GM18505 (cell line): ENCODE measurements at regions not wholly inside any gene's neighbourhood (a gene's known extent, or its start where the extent isn't known, plus 50 kb on each side); places are given as distances from the start of the nearest gene placed in this dataset.

Source experiments
- ATAC-seq: cut with Tn5 transposase; IDR thresholded peaks from one replicate; pipeline ENCODE4 v1.9.1; 2021; ENCODE audit not compliant: unreplicated experiment
- POLR2A ChIP-seq: IDR thresholded peaks from 4 replicates; pipeline ENCODE4 v1.6.1; 2011; ENCODE audit warnings: borderline replicate concordance; ENCODE audit not compliant: insufficient read depth, insufficient read length; ENCODE audit errors: extremely low read depth

DNA sequence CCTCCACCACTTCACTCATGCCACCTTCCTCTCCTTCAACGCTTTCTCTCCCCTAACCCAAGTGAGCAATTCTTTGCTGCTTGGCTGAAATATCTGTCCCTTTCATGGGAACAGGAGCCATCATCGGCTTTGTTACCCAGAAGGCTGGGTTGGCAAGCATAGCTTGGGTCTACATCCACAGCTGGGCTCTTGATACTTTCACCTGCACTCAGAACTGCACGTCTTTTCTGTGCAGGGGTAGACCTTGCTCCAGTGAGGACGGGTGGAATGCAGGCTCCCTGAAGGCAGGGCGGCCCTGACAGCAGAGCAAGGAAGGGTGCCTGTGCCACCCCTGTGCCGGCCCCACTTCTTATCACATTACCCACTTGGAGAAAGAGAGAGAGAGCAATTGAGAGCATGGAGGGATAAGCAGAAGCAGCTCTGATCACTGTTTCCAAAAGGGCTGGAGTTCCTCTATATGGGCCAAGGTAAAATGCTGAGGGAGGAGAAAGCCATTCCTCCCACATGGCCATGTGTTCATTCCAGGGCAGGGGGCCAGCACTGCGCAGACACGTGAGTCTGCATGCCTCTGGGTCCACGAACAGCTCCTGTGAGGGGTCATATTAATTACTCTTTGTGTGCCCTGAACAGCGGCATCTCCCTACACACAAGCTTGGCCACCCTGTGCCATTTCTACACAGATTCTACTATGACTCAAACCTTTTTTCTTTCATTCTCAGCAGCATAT is 181.8 kb downstream of the BUD13 start:
- no peak for TF ChIP-seq POLR2A
- ATAC-seq = no peak

GRCh38 chr11:116589402-116589801 is 183.4 kb downstream of the BUD13 start:
- TF ChIP-seq POLR2A = no peak
- no peak for ATAC-seq

GRCh38 chr11:116586392-116586791 is 186.4 kb downstream of the BUD13 start:
- ATAC-seq = no peak
- TF ChIP-seq POLR2A = no peak

- TF ChIP-seq POLR2A = no peak
- no peak for ATAC-seq
Measured at GRCh38 chr11:116582571-116582970, 190.2 kb downstream of the BUD13 start.

GRCh38 chr11:116581349-116581748 is 191.4 kb downstream of the BUD13 start:
- no peak for ATAC-seq
- TF ChIP-seq POLR2A = no peak

DNA sequence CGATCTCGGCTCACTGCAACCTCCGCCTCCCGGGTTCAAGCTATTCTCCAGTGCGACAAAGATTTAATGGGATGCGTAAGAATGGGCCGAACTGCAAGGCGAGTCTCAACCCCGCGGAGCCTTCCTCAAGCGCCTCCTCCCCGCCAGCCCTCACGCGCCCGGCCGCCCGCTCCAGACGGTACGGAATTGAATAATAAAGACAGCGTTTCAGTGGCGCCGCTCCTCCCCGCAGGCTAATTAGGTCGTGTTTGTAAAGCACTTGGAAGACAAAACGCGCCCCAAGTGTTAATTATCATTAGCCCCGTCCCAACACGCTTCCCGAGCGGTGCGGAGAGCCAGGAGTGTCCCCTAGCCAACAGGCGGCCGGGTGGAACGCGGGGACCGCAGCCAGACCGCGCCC is 192.0 kb downstream of the BUD13 start:
- no peak for TF ChIP-seq POLR2A
- no peak for ATAC-seq

DNA sequence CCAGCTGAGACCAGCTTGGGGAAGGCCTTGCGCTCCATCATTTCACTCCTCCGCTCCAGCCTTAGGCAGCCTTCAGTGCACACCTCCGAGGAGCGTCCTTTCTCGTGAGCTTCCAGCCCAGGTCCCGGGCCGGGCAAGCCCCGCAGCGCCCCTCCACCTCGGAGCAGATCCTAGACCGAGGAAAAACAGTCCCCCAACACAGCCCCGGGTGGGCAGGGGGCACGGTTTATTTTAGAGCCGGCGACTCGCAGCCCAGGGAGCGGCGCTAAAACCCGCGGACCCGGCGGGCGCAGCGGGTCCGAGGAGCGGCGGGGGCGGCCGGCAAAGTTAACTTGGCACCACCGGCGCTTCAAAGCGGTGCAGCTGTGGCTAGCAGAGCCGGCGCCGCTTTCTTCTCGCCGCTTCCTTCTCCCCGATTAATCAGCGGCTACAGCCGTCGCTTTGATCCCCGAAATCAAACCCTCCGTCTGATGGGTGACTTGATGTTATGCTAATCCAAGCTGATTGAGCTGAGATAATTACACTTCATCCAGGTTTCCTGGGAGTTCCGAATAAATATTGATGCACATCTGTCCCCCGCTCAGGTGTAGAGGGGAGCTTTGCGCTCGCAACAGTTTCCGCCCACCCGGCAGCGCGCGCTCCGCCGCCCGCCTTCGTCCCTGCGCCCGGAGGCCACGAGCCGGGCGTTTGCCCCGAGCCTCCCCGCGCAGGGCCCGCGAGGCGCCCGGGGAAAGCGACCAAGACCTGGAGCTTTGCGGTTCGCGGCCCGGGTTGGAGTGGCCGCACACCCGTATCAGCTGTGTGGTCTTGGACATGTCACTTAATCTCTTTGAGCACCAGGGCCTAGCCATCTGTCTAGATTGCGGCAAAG is 192.7 kb downstream of the BUD13 start:
- ATAC-seq = no peak
- no peak for TF ChIP-seq POLR2A

- ATAC-seq = no peak
- TF ChIP-seq POLR2A = no peak
Measured at GRCh38 chr11:116579031-116579653, 193.6 kb downstream of the BUD13 start.

- no peak for ATAC-seq
- no peak for TF ChIP-seq POLR2A
Measured at GRCh38 chr11:116577956-116578355, 194.8 kb downstream of the BUD13 start.

GRCh38 chr11:116577273-116577672 is 195.5 kb downstream of the BUD13 start:
- TF ChIP-seq POLR2A = no peak
- ATAC-seq = no peak

- TF ChIP-seq POLR2A = no peak
- ATAC-seq = no peak
Measured at GRCh38 chr11:116576526-116576925, 196.3 kb downstream of the BUD13 start.

DNA sequence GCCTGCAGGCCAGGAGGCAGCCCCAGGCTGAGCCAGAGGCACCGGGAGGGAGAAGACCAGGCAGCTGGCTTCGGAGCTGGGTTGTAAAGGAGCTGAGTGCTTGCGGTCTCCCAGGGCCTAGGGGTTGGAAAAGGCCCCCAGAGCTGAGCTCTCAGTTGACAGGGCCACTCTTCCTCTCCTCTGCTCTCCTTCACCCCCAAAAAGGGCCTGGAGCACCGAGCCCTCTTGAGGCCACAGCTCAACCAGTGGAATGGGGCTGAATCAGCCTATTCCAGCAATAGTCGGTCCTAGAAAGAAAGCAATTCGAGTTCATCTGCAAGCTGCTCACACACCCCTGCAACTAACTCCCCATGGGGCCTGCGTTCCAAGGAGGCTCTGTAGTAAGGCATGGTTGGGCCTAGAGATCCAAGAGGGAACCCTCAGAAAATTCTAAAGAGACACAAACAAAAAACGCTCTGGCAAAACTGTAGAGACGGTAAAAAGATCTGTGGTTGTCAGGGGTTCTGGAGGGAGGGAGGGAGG is 205.0 kb downstream of the BUD13 start:
- no peak for TF ChIP-seq POLR2A
- ATAC-seq = no peak

DNA sequence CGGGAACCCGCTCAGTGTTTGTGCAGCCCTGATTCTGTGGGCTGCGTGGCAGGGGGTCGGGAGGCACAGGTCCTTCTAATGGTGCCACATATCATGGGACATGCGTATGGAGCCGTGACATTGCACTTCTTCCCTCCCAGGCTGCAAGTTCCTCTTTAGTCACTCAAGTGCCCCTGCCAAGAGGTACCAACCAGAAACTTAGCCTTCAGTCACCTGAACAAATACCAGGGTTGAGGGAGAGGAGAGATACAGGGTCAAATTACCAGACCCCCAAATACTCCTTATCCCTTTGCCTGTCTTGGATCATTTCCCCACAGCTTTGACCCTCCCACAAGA is 209.1 kb downstream of the BUD13 start:
- no peak for ATAC-seq
- no peak for TF ChIP-seq POLR2A
